Thyroid gland (tissue), 4 donors: ENCODE measurements at regions not wholly inside any gene's neighbourhood (a gene's known extent, or its start where the extent isn't known, plus 50 kb on each side); places are given as distances from the start of the nearest gene placed in this dataset.
"Not testable (repeated sequence)": the region's sequence is repeated elsewhere in the genome, so short reads cannot be mapped to it uniquely, and the experiment has no call there.

Experiments used
- POLR2A ChIP-seq, 2 donors: fragments of 450-650 bp; IDR thresholded peaks; one replicate each; pipeline ENCODE4 v1.6.1; 2017; ENCODE audit warnings: antibody characterized with exemption in 2 of 2, mild to moderate bottlenecking in 2 of 2, moderate library complexity in 1 of 2
- TF ChIP-seq, protein P1 (sequence below), 6 experiments: fragments of 200-600 bp in 3 of 6; fragments of 450-650 bp in 3 of 6; sonication (generic) in 3 of 6; IDR thresholded peaks; one replicate each; pipeline ENCODE4 v1.5.1; 2016 to 2019; ENCODE audit warnings: antibody characterized with exemption in 6 of 6, mild to moderate bottlenecking in 2 of 6, inconsistent platforms in 1 of 6, moderate library complexity in 1 of 6

DNA sequence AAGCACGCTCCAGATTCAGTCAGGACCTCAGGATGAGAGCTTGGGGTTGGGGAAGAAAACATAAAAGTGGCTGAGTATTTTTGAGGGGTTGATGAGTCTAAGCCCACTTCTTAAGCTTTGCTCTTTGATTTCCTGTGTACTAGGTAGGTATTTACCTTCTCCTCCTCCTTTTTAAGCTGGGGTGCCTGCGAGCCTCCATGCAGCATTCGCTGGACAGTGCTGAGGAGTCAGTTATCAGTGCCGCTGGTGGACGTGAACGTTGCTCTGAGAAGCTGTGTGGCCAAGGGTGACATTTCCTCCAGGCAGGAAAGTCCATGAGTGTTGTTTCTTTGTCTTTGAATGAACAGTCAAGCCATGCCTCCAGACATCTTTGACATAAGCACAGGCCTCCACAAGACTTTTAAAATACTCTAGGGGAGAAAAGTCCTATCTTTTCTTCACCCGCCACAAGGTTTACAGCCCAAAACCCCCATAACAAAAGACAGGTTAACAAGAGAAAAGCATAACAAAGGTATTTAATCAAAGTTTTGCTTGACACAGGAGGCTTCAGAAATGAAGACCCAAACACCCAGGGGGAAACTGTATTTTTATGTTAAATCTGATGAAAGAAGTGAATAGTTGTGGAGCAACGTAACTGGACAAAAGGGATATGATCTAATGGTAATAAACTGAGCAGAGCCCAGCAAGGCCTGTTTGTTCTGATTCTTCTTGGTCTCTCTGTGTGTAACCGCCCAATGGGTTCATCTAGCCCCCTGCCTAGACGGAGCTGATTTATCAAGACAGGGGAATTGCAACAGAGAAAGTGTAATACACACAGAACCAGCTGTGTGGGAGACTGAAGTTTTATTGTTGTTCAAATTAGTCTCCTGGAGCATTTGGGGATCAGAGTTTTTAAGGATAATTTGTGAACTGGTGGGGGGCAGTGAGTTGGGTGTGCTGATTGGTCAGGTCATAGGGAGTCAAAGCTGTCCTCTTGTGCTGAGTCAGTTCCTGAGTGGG lies 217.9 kb downstream of the SPATA31A1 start:
- TF ChIP-seq POLR2A (IDR thresholded peaks at IDR 0.05) = not testable (repeated sequence)
- TF ChIP-seq, protein P1, sequence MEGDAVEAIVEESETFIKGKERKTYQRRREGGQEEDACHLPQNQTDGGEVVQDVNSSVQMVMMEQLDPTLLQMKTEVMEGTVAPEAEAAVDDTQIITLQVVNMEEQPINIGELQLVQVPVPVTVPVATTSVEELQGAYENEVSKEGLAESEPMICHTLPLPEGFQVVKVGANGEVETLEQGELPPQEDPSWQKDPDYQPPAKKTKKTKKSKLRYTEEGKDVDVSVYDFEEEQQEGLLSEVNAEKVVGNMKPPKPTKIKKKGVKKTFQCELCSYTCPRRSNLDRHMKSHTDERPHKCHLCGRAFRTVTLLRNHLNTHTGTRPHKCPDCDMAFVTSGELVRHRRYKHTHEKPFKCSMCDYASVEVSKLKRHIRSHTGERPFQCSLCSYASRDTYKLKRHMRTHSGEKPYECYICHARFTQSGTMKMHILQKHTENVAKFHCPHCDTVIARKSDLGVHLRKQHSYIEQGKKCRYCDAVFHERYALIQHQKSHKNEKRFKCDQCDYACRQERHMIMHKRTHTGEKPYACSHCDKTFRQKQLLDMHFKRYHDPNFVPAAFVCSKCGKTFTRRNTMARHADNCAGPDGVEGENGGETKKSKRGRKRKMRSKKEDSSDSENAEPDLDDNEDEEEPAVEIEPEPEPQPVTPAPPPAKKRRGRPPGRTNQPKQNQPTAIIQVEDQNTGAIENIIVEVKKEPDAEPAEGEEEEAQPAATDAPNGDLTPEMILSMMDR (IDR thresholded peaks at IDR 0.05) = not testable (repeated sequence)
